HFF-Myc (cell line): ENCODE measurements at regions not wholly inside any gene's neighbourhood (a gene's known extent, or its start where the extent isn't known, plus 50 kb on each side); places are given as distances from the start of the nearest gene placed in this dataset.

ENCODE experiments used
- DNase-seq: peaks from one replicate; pipeline ENCODE4 v3.0.0-alpha.2; 2011; ENCODE audit warnings: low read depth; ENCODE audit errors: extremely low read depth
- H3K4me3 ChIP-seq: replicated peaks from 2 replicates; pipeline ENCODE4 v1.5.1; 2011; ENCODE audit warnings: low read depth, mild to moderate bottlenecking, control low read depth, low read length
- TF ChIP-seq, protein P1 (sequence below): IDR thresholded peaks from 2 replicates; pipeline ENCODE4 v1.5.1; 2012; ENCODE audit warnings: mild to moderate bottlenecking, low read depth, low read length, control low read depth; ENCODE audit errors: missing control alignments

DNA sequence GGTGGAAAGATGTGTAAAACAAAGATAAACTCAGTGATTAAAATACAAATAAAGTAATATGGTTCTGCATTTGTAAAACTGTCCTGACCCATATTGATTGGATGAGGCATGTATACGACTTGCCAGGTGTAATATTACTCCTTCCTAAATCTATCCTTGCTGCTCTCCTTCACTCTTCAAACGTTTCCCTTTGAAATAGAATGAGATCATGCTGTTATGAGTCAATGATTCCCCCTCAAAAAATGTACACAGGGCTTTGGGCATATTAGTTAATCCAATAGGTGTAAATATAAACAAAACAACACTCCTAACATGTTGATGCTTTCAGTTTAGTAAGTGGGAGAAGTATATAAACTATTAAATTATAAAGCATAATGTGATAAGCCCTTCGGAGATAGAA lies 117.4 kb upstream of the GPM6A start:
- TF ChIP-seq, protein P1, sequence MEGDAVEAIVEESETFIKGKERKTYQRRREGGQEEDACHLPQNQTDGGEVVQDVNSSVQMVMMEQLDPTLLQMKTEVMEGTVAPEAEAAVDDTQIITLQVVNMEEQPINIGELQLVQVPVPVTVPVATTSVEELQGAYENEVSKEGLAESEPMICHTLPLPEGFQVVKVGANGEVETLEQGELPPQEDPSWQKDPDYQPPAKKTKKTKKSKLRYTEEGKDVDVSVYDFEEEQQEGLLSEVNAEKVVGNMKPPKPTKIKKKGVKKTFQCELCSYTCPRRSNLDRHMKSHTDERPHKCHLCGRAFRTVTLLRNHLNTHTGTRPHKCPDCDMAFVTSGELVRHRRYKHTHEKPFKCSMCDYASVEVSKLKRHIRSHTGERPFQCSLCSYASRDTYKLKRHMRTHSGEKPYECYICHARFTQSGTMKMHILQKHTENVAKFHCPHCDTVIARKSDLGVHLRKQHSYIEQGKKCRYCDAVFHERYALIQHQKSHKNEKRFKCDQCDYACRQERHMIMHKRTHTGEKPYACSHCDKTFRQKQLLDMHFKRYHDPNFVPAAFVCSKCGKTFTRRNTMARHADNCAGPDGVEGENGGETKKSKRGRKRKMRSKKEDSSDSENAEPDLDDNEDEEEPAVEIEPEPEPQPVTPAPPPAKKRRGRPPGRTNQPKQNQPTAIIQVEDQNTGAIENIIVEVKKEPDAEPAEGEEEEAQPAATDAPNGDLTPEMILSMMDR, result no peak
- no peak for DNase-seq
- H3K4me3 ChIP-seq, result no peak overlapping the region

DNA sequence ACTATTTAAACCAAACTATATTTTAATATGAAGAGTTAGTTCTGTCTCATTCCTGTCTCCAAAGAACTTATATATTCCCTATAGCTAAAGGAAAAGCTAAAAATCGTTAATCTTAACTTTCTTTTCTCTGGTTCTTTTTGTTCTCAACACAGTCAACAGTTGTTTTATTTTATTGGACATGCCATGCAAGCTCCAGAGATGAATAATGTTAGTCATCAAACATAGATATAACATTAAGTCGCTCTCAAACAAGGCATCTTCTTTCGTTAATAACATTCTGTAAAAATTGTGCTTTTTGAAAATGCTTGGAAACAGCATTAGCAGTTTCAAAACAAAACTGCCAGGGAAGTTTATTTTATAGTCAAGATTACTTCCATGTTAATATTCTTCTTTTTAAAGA lies 117.9 kb upstream of the GPM6A start:
- no peak for DNase-seq
- H3K4me3 ChIP-seq, result no peak overlapping the region
- TF ChIP-seq, protein P1, result no peak

DNA sequence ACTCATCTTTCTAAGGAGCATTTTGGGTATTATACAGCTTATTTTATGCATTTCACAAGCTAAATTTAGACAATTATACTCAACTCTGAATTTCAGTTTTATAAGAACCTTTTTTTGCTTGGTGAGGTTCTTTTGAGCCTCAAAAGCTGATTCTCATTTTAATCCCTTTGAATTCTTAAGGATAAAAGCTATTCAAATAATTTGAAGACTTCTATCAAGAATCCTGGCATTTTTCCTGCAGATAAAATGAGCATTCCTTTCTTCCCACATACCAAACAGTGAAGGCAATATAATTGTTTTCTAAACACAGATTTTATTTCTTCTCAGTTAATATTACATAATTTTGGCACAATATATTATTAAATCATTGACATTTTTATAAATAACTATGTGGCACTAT lies 118.4 kb upstream of the GPM6A start:
- no peak overlapping the region for H3K4me3 ChIP-seq
- TF ChIP-seq, protein P1, result no peak
- DNase-seq, result no peak

DNA sequence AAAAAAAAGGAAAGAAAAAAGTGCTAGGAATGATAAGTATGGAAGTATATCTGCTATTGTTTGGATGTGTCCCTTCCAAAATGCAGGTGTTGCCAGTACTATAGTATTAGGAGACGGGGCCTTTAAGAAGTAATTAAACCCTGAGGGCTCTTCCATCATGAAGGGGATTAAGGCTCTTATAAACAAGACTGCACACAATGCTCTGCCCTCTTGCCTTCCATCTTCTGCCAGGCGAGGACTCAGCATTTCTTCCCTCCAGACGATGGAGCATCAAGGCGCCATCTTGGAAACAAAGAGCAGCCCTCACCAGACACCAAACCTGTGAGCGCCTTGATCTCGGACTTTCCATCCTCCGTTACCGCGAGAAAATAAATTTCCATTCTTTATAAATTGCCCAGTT lies 120.1 kb upstream of the GPM6A start:
- TF ChIP-seq, protein P1, result no peak
- DNase-seq, result no peak
- no peak overlapping the region for H3K4me3 ChIP-seq

DNA sequence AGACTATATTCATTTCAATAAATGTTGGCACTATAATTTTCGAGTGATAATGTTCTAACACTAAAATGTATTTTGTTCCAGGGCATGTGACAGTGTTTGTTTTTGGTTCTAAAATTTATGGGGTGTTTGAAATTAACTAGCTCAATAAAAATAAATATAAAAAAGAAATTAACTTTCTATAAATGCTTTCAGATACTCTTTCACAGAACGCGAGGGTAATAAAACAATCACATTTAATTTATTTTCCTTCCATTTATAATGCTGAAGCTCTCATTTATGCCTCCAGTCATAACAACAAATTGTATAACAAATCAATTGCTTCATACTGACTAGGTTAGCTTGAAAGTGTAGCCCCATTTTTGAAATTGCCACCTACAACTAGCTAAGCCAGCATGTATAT lies 122.4 kb upstream of the GPM6A start:
- TF ChIP-seq, protein P1, result no peak
- DNase-seq, result no peak
- H3K4me3 ChIP-seq, result no peak overlapping the region

DNA sequence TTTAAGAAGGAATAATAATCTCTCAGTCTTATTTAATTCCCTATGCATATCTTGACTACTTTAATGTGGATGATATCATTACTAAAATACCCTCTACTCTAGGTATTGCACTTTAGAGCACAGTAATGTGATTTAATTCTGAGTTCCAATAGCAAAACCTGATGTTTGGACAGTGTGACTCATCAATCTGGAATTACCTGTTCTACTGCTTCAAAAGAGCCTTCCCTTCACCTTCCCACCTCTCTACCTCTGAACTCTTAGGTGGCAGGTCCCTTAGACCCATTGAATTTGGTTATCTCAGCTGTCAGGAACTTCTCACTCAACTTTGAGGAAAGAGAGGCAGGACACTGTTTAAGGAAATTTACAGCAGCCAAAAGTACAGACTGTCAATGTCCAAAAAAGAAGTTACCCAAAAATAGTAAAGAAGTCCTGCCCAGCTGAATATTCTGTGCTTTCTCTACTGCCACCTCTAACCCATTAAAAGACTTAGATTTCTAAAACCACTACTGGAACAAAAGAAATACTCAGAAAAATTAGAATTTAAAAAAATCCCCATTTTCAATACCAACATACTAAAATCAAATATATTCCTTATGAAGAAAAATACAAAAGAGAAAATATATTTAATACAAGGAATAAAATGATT lies 123.1 kb upstream of the GPM6A start:
- no peak overlapping the region for H3K4me3 ChIP-seq
- no peak for DNase-seq
- TF ChIP-seq, protein P1, result no peak
